Fibroblast of skin of right biceps (primary cell): ENCODE measurements at regions not wholly inside any gene's neighbourhood (a gene's known extent, or its start where the extent isn't known, plus 50 kb on each side); places are given as distances from the start of the nearest gene placed in this dataset.
"Not testable (repeated sequence)": the region's sequence is repeated elsewhere in the genome, so short reads cannot be mapped to it uniquely, and the experiment has no call there.

Experiments
- DNase-seq: peaks from one replicate; pipeline ENCODE4 v3.0.0-alpha.2; 2013

DNA sequence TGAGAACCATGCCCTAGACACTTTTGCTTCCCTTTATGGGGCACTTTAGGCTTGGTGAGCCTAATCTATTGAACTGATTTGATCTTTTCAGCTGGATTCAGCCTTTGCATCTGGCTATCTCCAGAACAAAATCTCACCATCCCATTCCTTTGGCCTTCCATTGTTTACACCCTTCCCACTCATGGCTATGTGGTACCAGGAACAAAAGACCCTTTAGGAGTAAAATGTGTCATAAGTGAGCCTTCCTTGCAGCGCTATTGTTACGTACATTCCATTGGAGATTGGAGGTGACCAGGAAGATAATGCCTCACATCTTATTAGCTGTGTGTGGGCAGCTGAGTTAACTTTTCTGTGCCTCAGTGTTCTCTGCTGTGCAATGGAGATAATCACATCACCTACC is 188.4 kb downstream of the SATB1 start:
- DNase-seq, result no peak

DNA sequence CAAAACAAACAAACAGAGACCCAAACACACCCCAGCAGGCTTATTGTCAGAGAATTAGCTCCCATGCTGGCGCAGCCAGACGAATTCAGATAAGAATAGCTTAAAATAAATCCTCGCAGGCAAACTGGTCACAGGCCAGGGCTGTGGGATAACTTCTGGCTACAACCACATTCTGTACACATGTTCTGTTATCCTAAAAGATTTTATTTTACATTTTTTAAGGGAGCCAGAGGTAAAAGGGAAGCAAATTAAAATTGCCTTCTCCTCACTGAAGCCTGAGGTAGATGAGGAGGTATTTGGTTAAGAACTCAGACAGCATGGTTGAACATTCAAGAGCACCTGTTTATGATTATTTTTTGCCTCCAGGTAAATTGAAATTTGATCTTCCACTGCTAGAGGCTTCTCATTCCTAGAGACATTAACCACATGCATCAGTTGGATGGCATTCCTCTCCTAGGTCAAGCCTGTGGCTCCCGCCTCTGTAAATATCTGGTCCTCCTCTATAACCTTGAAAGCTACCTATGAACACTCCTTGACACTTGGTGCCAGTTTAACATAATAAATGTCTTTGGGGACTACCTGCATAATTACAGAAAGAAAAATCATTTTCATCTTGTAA is 190.3 kb downstream of the SATB1 start:
- no peak for DNase-seq

DNA sequence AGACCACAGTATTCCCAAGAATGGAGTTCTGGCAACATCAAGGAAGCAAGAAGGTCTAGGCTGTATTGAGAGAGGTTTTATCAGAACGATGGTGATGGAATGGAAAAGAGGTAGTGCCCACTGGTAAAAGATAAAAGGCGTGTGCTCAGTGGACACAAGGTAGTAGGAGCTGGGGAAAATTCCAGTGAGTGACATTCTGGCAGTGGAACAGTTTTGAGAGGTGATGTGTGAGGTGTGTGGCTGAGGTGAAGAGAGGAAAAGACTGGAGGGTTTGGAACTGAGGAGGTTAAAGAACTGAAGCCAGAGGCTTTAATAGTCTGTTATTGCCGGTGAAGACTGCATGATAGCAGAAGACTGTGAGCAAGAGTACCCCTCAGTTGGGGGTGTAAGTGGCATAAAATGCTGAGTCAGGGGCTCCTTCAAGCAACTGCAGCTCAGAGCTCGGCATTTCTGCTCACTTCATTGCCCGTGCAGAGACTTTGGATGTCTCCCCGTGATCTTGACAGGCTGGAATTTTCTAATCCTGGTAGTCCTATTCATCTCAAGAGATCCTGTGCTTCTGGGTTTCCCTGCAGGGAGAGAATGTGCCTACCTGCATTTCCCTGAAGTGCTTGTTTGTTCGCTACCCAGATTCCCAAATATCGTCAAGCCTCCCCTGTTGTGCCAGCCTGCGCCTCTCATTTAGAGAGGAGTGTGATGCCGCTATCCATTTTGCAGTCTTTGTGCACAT is 191.0 kb downstream of the SATB1 start:
- no peak for DNase-seq

DNA sequence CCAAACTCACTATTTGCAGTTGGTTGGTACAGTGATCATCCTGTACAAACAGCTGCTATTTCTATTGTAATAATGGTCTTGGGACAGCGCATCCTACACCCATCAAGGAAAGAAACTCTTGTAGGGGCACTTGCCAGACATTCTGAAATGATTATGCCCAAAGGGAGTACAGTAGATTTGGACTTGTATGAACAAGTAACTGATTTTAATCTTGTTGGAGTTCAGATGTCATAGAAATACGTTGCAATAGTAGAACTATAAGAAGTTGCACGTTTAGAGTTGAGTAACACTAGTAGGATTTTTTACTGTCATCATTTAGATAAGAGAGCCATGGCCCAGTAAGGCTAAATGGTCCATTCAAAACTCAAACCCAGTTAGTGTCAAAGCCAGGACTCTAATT is 192.8 kb downstream of the SATB1 start:
- DNase-seq, result no peak

DNA sequence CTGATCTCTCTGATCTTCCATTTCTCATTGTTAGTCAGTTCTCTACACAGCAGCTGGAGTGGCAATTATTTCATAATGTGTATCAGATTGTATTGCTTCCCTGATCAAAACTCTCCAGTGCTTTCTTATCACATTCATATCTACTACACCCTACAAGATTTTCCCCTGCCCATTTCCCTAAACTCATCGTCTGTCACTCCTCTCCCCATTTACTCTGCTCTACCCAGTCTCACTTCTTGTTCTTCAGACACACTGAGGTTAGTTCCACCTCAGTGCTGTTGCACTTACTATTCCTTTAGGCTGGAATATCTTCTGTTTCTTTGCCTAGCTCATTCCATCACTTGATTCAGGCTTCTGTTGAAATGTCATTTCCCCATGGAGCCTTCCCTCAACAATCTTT is 197.1 kb downstream of the SATB1 start:
- DNase-seq, result no peak

DNA sequence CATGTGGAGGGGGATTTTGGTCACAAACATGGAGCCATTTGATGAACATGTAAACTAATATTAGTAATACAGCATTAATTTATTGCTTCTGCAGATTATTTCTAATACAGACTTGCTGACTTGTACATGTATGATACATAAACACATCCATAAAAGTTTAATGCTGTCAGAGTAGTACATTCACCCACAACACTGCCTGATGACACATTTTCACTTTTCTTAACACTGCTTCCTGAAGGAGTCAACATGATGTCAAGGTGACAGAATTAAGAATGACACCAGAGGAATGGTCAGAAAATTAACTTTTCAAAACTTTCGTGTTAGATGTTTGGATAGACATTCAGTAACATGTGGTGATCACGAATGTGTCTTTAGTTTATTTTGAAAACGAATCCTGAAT is 199.4 kb downstream of the SATB1 start:
- no peak for DNase-seq

DNA sequence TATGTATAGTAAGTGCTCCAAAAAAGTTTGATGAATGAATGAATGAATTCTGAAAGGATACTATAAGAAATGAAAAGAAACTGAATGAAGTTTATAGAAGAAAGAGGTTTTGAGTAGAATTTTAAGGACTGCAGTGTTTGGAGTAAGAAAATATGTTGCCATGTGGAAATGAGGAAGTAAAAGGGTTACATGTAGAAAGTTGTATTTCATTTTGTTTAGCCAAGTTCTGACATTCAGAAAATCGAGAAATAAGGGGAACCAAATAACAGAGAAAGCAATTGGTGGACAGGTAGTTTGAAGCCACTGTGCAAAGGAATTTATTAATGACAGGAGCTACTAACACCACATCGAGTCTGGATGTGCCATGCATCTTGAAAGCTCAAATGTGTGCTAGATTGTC is 200.7 kb downstream of the SATB1 start:
- no peak for DNase-seq

DNA sequence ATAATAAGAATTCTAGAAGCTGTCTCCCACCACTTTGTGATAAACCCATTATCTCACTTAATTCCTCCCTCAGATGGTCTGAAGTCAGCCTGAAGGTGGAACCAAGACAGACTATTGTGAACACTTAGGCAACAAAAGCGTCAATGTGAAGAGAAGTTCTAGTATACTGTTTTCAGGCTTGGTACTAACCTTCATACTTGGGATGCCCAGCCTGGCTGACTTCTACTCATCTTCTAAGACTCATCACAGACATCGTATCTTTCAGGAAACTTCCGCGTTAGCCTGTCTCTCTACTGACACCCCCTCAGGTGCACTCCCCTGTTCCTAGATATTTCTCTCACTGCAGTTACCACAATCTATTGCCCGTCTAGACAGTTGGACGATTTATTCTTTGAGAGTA is 201.2 kb downstream of the SATB1 start:
- DNase-seq, result no peak

DNA sequence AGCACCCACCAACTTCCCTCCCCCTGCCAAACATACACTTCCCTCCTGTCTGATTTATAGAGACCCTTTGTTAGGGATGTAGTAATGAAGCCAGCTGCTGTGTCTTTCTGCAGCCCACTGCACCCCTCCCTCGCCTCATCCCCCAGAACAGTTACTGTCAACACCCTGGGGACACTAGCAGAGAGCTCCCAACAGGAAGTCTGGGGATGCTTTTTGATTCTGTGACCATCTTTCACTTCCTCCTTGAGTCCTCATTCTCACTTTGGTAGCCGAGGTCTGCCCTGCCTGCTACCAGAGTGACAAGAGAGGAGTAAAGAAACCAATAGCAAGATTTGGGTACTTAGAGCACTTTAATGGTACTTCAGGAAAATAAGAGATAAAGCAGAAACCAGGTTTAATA is 201.6 kb downstream of the SATB1 start:
- DNase-seq, result no peak

DNA sequence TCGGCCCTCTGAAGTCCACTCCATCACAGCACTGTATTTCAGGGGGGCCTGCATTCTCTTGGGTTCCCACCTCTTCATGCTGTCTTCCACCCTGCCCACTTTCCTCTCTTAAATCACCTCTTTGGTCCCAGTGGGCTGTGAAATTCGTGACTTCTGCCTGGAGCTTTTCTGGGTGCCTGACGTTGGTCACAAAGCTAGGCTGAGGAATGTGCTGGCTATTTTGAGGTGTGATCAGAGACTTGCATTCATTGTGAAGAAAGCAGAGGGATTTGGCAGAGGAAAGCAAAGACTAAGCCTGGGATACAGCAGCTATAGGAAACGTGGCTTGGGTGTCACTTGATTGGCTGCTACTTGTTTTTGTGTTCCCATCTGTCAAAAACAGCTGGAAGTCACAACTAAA is 202.5 kb downstream of the SATB1 start:
- DNase-seq, result no peak

DNA sequence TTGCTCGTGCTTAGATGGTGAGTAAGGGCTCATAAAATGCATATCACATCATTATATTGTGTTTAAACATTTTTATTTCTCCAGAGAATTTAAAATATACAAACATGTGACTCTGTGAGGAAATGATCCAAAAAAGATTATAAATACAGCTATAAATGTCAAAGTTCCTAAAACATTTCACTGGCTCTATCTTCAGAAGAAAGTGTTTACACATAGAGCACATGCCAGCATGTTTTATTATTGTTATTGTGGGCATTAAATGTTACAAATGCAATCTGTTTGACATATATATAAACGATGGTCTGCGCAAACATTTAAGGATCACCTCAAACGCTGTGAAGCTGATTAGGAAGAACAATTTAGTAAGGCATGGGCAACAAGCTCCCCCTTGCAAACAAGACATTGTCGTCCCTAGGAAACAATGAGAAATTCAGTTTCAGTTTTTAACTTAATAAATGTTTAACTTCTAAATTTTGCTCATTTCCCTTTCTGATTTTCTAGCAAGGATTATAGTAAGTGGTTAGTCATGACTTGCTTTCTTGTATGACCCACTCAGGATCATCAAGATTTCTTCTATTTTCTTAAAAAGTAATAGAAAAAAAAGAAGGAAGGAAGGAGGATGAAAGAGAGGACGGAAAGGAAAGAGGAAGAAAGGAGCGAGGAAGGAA is 207.5 kb downstream of the SATB1 start:
- no peak for DNase-seq

DNA sequence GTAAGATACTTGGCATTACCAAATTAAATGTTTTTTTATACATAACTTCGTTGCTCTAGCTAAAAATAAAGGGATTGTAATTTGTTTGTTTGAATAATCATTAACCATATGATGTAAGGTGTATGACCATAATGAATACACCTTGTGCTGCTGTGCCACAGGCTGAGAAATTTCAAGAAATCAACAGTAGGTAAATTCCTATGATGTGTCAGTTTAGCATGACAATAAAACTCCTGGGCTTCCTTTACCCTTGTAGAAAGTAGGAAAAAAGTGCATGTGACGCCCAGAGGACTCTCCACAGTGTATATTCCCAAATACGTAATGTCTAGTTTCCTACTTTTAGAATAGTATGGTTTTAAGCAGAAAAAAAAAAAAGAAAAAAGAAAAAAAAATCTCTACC is 208.1 kb downstream of the SATB1 start:
- no peak for DNase-seq

DNA sequence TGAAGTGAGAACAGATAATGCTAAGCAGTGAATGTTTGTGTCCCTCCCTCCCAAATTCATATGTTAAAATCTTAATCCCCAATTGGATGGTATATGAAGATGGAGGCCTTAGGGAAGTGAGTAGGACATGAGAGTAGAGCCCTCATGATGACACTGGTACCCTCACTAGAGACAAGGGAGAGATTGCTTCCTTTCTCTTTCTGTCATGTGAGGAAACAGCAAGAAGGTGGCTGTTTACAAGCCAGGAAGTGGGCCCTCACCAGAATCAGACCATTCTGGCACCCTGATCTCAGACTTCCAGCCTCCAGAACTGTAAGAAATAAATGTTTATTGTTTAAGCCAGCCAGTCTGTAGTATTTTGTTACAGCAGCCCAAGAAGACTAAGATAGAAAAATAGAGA is 209.5 kb downstream of the SATB1 start:
- no peak for DNase-seq

DNA sequence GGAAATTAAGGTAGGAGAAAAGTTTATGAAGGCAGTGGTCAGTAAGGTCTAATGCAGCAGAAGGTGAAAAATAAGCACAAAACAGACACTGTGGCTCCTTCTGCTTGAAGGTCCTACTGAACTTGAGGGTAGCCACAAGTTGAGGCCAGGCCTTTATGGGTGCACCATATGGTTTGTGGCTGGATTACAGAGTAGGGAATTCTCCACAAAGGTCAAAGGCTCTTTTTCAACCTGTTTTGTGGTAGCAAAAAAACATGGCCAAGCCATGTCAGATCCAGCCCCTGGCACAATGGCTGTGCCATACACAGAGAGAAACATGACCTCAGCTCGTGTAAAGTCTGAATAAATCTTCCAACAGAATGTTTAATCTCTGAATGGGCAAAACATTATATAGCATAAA is 214.0 kb downstream of the SATB1 start:
- no peak for DNase-seq

DNA sequence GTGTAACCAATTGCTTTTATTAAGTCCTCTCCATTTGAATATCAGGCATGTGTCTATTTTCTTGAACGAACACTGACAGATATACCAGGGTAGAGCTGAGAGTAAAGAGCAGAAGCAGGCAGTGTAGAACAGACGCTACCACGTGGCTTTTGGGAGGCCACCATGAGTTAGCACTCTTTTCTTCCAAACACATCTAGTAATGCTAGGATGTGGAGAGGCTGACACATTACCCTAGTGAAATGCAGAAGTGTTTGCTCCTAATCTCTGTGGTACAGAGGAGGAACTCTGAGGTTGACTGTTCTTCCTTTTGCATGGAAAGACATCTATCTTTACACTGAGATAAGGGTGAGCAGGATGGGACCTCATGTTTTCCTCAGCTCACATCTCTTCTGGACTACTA is 216.3 kb downstream of the SATB1 start:
- no peak for DNase-seq

DNA sequence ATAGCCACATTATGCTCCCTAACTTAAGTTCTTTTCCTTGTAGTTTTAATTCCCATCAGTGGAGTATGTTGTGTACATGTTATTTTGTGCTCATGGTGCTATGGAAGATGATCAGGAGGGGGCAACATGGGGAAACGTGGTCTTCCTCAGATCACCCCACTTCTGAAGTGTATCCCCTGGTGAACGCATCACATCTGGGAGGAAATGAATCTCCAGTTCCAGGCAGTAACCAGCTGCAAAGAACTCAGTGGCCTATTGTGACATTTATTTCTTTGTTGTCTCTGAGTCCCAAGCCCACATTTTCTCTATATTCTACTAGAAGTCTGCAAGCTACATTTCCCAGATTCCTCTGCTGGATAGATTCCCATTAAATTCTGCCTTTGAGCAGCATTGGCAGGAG is 217.0 kb downstream of the SATB1 start:
- no peak for DNase-seq

DNA sequence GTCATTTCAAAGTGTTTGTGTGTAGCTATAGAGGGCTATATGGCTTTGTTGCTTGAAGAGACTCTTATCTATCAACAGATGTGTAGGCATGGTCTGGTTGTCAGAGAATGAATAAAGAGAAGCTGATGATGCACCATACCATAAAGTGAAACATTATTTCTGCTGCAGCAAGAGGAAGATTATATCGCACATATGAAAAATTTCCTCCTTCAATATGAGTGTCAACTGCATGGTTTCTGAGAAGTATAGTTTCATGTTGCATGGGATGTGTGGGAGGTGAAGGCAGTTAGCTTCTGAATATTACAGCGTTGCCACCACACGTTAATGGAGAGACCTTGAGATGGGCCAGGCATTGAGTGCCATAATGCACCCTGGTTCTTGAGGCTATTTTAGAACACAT is 217.9 kb downstream of the SATB1 start:
- no peak for DNase-seq

DNA sequence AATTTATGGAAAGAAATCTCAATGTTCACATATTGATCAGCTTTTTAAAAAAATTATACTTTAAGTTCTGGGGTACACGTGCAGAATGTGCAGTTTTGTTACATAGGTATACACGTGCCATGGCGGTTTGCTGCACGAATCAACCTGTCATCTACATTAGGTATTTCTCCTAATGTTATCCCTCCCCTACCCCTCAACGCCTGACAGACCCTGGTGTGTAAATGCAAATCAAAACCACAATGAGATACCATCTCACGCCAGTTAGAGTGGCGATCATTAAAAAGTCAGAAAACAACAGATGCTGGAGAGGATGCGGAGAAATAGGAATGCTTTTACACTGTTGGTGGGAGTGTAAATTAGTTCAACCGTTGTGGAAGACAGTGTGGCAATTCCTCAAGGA is 219.4 kb downstream of the SATB1 start:
- DNase-seq, result not testable (repeated sequence)

DNA sequence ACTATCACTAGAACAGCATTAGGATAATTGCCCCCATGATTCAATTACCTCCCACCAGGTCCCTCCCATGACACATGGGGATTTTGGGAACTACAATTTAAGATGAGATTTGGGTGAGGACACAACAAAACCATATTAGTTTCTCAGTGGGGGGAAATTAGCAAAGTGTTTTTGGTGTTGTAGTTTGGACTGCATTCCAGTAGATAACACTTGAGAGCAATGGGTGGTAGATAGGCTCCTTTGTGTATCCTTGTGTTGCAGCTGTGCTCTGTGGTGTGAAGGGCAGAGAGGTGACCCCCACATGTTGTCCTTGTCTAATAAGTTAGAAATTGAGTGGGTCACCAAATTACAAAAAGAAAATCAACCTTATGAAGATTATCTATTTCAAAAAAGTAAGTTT is 223.8 kb downstream of the SATB1 start:
- no peak for DNase-seq

DNA sequence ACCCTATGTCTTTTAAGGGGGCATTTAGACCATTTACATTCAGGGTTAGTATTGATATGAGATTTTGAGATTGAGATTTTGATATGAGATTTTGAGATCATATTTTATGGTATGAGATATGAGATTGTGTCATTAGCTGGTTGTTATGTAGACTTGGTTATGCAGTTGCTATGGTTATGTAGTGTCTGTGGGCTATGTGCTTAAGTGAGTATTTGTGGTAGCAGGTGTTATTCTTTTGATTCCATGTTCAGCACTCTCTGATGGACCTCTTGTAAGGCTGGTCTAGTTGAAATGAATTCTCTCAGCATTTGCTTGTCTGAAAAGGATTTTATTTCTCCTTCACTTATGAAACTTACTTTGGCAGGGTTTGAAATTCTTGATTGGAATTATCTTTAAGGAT is 225.4 kb downstream of the SATB1 start:
- DNase-seq, result no peak

DNA sequence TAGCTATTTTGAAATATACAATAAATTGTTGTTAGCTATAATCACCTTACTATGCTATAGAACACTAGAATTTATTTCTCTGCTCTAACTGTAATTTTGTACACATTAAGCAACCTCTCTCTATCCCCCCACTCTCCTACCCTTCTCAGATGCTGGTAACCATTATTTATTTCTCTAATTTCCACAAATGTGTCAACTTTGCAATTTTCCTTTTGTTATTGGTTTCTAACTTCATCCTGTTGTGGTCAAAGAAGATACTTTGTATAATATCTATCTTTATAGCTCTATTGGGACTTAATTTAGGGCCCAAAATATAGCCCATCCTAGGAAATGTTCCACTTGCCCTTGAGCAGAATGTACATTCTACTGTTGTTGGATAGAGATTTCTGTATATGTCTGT is 229.3 kb downstream of the SATB1 start:
- no peak for DNase-seq

DNA sequence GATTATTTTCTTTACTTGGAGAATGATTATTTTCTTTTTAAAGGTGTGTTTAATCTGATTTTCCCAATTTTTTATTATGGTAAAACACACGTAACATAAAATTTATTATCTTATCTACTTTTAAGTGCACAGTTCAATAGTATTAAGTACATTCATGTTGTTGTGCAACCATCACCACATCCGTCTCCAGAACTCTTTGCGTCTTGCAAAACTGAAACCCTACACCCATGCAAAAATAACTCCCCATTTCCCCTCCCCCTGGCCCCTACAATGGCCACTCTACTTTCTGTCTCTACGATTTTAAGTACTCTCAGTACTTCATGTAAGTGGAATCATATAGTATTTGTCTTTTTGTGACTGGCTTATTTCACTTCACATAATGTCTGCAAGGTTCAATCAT is 230.7 kb downstream of the SATB1 start:
- DNase-seq, result no peak

DNA sequence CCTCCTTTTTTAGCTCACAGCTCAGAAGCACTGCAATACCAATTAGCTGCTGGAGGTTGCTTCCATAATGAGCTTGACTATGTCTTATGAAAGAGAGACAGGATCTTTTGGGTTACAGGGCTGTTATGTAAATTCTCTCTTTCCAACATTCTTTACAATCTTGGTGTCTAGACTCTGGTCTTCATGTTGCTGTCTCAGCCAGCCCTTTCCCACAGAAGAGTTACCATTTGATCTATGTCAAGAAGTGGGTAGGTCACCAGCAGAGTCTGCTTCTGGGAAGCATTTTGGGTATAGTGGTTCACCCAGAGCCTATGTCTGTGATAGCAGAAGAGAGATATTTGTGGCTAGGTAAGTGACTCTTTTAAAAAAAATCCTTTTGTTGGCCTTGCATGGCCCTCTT is 234.5 kb downstream of the SATB1 start:
- peak; percentile 22 for DNase-seq

DNA sequence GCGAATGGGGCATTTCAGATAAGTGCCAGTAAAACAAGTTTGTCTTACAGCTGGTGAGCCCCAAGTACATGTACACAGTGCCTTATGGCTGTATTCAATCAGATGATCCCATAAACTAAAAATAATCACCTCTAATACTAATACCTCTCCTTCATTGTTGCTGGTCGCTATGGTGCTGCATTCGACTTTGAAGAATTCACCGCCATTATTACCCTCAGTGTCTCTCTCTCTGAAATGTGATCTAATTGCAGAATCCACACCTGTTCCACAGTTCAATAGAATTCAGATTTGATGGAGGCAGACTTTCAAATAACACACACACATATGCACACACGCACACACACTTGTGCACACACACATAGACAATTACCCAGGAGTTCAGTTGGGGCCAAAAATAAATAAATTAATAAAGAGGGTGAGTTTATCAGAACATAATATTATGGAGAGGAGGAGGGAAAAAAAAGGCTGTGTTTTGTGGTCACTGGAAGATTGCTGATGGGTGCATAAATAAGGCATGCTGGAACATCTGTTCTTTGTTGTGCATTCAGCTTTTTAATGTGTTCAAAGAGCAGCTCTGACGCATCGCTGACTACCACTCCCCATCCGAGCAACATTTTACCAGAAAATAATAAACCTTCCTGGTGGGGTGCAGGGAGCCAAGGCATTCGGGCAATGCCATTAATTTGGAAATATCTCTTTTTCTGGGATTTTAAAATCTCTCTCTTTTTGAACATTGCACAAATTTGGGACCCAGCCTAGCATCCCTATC is 235.7 kb downstream of the SATB1 start:
- DNase-seq, result peak; percentile 73
